GM23248 (cell line): ENCODE measurements at regions not wholly inside any gene's neighbourhood (a gene's known extent, or its start where the extent isn't known, plus 50 kb on each side); places are given as distances from the start of the nearest gene placed in this dataset.

Experiments
- EZH2 ChIP-seq: fragments of 200-600 bp; sonication (generic); IDR thresholded peaks from 2 replicates; pipeline ENCODE4 v1.6.1; 2018; ENCODE audit warnings: antibody characterized with exemption, mild to moderate bottlenecking; ENCODE audit not compliant: insufficient read depth, poor library complexity, severe bottlenecking
- EZH2phosphoT487 ChIP-seq: fragments of 200-600 bp; sonication (generic); IDR thresholded peaks from 2 replicates; pipeline ENCODE4 v1.6.1; 2018; ENCODE audit warnings: antibody characterized with exemption, moderate library complexity, mild to moderate bottlenecking, low read depth; ENCODE audit not compliant: insufficient read depth

DNA sequence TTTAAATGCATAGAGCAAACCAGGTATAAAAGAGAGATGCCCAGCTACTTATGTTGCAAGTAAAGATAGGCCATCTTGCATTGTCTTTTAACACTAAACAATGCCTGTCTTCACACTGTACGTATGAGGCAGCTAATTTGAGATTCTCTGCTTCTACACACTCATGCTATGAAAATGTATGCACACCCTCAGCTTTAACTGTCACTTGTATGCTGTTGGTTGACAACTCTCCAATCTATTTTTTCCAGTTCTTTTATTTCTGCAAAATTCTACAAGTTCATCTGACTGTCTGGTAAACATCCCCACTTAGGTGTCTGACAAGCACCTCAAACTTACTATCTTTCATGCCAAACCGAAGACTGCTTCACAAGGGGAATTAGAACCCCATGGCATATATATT, 131.7 kb upstream of the SOX9 start:
- TF ChIP-seq EZH2phosphoT487, result no peak
- TF ChIP-seq EZH2, result no peak
